ENCODE measurements at regions not wholly inside any gene's neighbourhood (a gene's known extent, or its start where the extent isn't known, plus 50 kb on each side); places are given as distances from the start of the nearest gene placed in this dataset.

GRCh38 chr3:18079062-18079461 is 336.6 kb upstream of the TBC1D5 start:
- TF ChIP-seq POLR2AphosphoS5 (IDR thresholded peaks at IDR 0.05; ENCODE audit: low read depth, low read length): no peak
- TF ChIP-seq RXRA (IDR thresholded peaks at IDR 0.05; ENCODE audit: insufficient read depth, low read depth, low read length): no peak
- TF ChIP-seq SIN3A (conservative IDR thresholded peaks at IDR 0.05 in 1 of 2, IDR thresholded peaks at IDR 0.05 in 1 of 2; ENCODE audit: low read depth in 1 of 2, low read length in 2 of 2): no peak
- TF ChIP-seq CTCF (IDR thresholded peaks at IDR 0.05; ENCODE audit: control extremely low read depth in 1 of 3, insufficient read depth in 1 of 3, low read depth in 1 of 3, low read length in 3 of 3): no peak
- no peak for TF ChIP-seq CHD1 (IDR thresholded peaks at IDR 0.05; ENCODE audit: low read depth, low read length)
- no peak for TF ChIP-seq TAF7 (optimal IDR thresholded peaks at IDR 0.05; ENCODE audit: borderline replicate concordance, low read depth, low read length)

All from H1 (cell line).